Loucy (cell line): ENCODE measurements at regions not wholly inside any gene's neighbourhood (a gene's known extent, or its start where the extent isn't known, plus 50 kb on each side); places are given as distances from the start of the nearest gene placed in this dataset.

Source experiments
- CTCF ChIP-seq: fragments of 200-600 bp; sonication (generic); conservative IDR thresholded peaks from 2 replicates; pipeline ENCODE4 v1.5.1; 2014; ENCODE audit warnings: mild to moderate bottlenecking, antibody characterized with exemption, low read length
- EZH2phosphoT487 ChIP-seq: fragments of 200-600 bp; IDR thresholded peaks from 2 replicates; pipeline ENCODE4 v1.6.1; 2018; ENCODE audit warnings: antibody characterized with exemption, mild to moderate bottlenecking, moderate library complexity, borderline replicate concordance

GRCh38 chr18:70553936-70554260 is 265.1 kb downstream of the SOCS6 start:
- TF ChIP-seq CTCF (no peak), EZH2phosphoT487 (no peak)
